Lung (tissue), 11 donors: ENCODE measurements at regions not wholly inside any gene's neighbourhood (a gene's known extent, or its start where the extent isn't known, plus 50 kb on each side); places are given as distances from the start of the nearest gene placed in this dataset.

ENCODE experiments used
- ATAC-seq: fragments of 200-7000 bp; cut with Tn5 transposase; one replicate; pipeline ENCODE4 v1.9.1; 2020; ENCODE audit warnings: moderate number of reproducible peaks; ENCODE audit not compliant: insufficient read depth, low FRiP score
- DNase-seq, 3 donors: peaks; one replicate each; pipeline ENCODE4 v3.0.0-alpha.2; 2013 to 2017
- H3K27ac ChIP-seq, 2 donors: one replicate each; pipeline ENCODE4 v1.5.1; 2013; ENCODE audit warnings: mild to moderate bottlenecking in 2 of 2, moderate library complexity in 2 of 2, control low read depth in 1 of 2, inconsistent platforms in 1 of 2, low read depth in 1 of 2, low read length in 1 of 2
- H3K27me3 ChIP-seq, 3 donors: one replicate each; pipeline ENCODE4 v1.5.1; 2013; ENCODE audit warnings: low read length in 2 of 3; ENCODE audit not compliant: control insufficient read depth in 3 of 3, insufficient read depth in 3 of 3
- H3K36me3 ChIP-seq, 4 donors: one replicate each; pipeline ENCODE4 v1.5.1; 2013; ENCODE audit warnings: low read length in 4 of 4, mild to moderate bottlenecking in 1 of 4, moderate library complexity in 1 of 4; ENCODE audit not compliant: control insufficient read depth in 4 of 4, insufficient read depth in 4 of 4
- H3K4me1 ChIP-seq, 5 donors: one replicate each; pipeline ENCODE4 v1.5.1; 2013; ENCODE audit warnings: low read length in 5 of 5, mild to moderate bottlenecking in 2 of 5, moderate library complexity in 1 of 5; ENCODE audit not compliant: control insufficient read depth in 5 of 5, insufficient read depth in 5 of 5
- H3K4me3 ChIP-seq: one replicate; pipeline ENCODE4 v1.5.1; 2013; ENCODE audit warnings: mild to moderate bottlenecking, control low read depth, moderate library complexity
- H3K9ac ChIP-seq, 2 donors: one replicate each; pipeline ENCODE4 v1.5.1; 2013; ENCODE audit warnings: low read length in 2 of 2, control low read depth in 1 of 2; ENCODE audit not compliant: insufficient read depth in 1 of 2
- H3K9me3 ChIP-seq, 4 donors: one replicate each; pipeline ENCODE4 v1.5.1; 2013; ENCODE audit warnings: low read length in 3 of 4, mild to moderate bottlenecking in 1 of 4, moderate library complexity in 1 of 4; ENCODE audit not compliant: control insufficient read depth in 4 of 4, insufficient read depth in 3 of 4
- WGBS, 2 donors: extraction: QIAGEN DNeasy Blood & Tissue Kit; methylation state at CpG; one replicate each; pipeline ENCODE4 v1.1.7; 2013; 5-methylcytosine and 5-hydroxymethylcytosine counted together
- TF ChIP-seq, protein P1 (sequence below): IDR thresholded peaks from 2 replicates; pipeline ENCODE4 v1.5.1; 2012; ENCODE audit warnings: mild to moderate bottlenecking; ENCODE audit errors: control extremely low read depth, extremely low read depth
- donor health status: control.
- donor health status: control.
- donor health status: Bipolar disorder and iron deficiency.
- donor health status: healthy.
- donor health status: DM: yes; HTN: yes; CAD: no.

DNA sequence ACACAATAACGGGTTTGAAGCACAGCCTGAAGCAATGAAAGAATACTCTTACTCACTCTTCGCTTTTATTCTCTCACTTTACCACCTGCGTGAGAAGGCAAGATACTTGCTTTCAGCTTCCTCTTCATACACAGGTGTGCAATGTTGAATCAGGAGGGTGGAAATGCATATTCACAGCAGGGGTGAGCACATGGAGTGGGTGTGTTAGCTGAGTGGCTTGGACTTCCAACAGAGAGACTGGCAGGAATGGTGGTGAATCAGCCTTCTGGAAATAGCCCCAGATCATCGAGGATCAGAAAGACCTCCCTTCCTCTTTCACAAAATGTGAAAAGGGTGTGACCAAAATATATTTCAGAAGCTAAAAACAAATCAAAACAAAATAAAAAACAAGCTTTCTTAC, 521.2 kb downstream of the STIM2 start:
- no peak for DNase-seq
- ATAC-seq = no peak
- TF ChIP-seq, protein P1, sequence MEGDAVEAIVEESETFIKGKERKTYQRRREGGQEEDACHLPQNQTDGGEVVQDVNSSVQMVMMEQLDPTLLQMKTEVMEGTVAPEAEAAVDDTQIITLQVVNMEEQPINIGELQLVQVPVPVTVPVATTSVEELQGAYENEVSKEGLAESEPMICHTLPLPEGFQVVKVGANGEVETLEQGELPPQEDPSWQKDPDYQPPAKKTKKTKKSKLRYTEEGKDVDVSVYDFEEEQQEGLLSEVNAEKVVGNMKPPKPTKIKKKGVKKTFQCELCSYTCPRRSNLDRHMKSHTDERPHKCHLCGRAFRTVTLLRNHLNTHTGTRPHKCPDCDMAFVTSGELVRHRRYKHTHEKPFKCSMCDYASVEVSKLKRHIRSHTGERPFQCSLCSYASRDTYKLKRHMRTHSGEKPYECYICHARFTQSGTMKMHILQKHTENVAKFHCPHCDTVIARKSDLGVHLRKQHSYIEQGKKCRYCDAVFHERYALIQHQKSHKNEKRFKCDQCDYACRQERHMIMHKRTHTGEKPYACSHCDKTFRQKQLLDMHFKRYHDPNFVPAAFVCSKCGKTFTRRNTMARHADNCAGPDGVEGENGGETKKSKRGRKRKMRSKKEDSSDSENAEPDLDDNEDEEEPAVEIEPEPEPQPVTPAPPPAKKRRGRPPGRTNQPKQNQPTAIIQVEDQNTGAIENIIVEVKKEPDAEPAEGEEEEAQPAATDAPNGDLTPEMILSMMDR = no peak
- 90% methylated on average over 4 of the region's 4 CpGs for WGBS, 2 donors
- H3K27me3 ChIP-seq = no peaks in the 10 kb centered on the region
- peaks cover 0 to 2% (median 0%) of the 10 kb centered on the region in 4 donors for H3K9me3 ChIP-seq
- no peak overlapping the region for H3K27ac ChIP-seq
- H3K36me3 ChIP-seq = no peaks in the 10 kb centered on the region
- H3K4me3 ChIP-seq = no peak overlapping the region
- no peaks in the 10 kb centered on the region for H3K4me1 ChIP-seq
- no peak overlapping the region for H3K9ac ChIP-seq

DNA sequence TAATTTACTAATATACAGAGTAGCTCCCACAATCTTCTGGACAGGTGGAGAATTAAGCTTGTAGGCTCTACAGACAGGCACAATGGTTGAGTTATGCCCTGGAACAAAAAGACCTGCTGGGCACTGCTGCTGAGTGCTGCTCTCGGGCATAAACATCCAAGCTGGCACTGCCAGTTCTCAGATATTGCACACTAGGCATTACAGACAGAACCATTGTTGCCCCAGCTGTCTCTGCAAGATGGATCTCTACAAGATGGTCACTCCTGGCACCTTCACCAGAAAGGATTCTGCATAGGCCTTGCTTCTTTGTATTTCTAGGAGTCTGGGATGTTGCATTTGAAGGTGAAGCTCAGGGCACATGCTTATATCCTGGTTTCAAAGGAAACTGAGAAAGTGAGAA, 527.1 kb downstream of the STIM2 start:
- WGBS, 2 donors = 61 to 77% methylated on average over 1 of the region's 1 CpG
- no peak overlapping the region for H3K4me3 ChIP-seq
- TF ChIP-seq, protein P1 = no peak
- ATAC-seq = no peak
- no peaks in the 10 kb centered on the region for H3K27me3 ChIP-seq
- no peaks in the 10 kb centered on the region for H3K9me3 ChIP-seq
- H3K9ac ChIP-seq = no peak overlapping the region
- H3K36me3 ChIP-seq = no peaks in the 10 kb centered on the region
- DNase-seq = no peak
- no peak overlapping the region for H3K27ac ChIP-seq
- peaks cover 0 to 1% (median 0%) of the 10 kb centered on the region in 5 donors for H3K4me1 ChIP-seq

DNA sequence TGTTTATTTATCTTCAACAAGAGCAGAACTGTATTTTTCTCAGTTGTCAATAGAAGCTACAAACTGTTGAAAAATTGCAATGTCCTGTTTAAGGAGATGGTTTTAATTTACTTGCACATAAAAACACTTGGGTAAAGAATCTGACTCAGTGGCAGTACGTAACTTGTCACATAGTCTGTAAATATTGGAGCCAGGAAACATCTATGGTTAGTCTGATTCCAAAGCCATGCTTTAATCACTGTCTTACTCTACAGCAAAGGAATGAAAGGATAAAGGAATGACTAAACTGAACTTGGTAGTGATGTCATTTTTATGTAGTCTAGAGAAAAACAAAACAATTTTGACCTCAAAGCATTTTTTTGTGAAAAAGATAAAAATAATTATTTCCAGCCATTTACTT, 537.2 kb downstream of the STIM2 start:
- TF ChIP-seq, protein P1 = no peak
- H3K36me3 ChIP-seq = no peaks in the 10 kb centered on the region
- ATAC-seq (no peak), DNase-seq (no peak)
- no peaks in the 10 kb centered on the region for H3K27me3 ChIP-seq
- no peak overlapping the region for H3K9ac ChIP-seq
- H3K27ac ChIP-seq = no peak overlapping the region
- H3K9me3 ChIP-seq = no peaks in the 10 kb centered on the region
- no peak overlapping the region for H3K4me3 ChIP-seq
- no peaks in the 10 kb centered on the region for H3K4me1 ChIP-seq
- 63 to 70% methylated on average over 1 of the region's 1 CpG for WGBS, 2 donors

DNA sequence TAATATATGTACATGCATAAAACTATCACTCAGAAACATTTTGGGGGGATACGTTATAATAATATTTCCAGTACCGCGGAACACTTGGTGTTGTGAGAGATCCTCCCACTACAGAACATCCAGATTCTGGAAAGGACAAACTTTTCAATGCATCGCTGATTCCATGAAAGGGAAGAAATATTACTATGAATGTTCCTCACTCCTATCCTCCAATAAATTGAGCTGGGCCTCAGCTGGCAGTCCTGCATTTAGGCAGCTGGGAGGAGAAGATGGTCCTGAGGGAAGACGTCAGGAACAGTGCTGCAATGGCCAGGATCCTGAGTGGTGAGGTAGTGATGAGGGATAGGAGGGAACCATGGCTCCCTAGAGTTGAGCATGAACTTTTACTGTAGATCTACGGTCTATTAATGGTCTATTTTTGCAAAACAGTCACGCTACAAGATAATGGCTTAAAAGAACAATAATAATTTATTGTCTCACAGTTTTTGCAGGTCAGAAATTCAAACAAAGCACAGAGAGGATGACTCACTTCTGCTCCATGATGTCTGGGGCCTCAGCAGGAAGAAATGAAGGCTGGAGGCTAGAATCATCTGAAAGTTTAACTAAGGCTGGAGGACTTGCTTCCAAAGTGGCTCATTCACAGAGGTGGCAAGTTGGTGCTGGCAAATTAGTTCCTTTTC, 538.1 kb downstream of the STIM2 start:
- H3K9ac ChIP-seq = no peak overlapping the region
- H3K4me1 ChIP-seq = no peaks in the 10 kb centered on the region
- H3K9me3 ChIP-seq = no peaks in the 10 kb centered on the region
- ATAC-seq (no peak), DNase-seq (no peak)
- no peaks in the 10 kb centered on the region for H3K36me3 ChIP-seq
- TF ChIP-seq, protein P1 = no peak
- WGBS, 2 donors = 85 to 95% methylated on average over 7 of the region's 7 CpGs
- H3K27ac ChIP-seq = no peak overlapping the region
- no peak overlapping the region for H3K4me3 ChIP-seq
- H3K27me3 ChIP-seq = no peaks in the 10 kb centered on the region
